HG03139 (cell line): ENCODE measurements at regions not wholly inside any gene's neighbourhood (a gene's known extent, or its start where the extent isn't known, plus 50 kb on each side); places are given as distances from the start of the nearest gene placed in this dataset.

Experiments used
- ATAC-seq: cut with Tn5 transposase; IDR thresholded peaks from one replicate; pipeline ENCODE4 v1.9.1; 2021; ENCODE audit not compliant: unreplicated experiment

GRCh38 chr5:124468671-124469411, 277.6 kb downstream of the ZNF608 start:
- no peak for ATAC-seq

- no peak for ATAC-seq
Measured at GRCh38 chr5:124467745-124468144, 278.7 kb downstream of the ZNF608 start.

- ATAC-seq: no peak
Measured at GRCh38 chr5:124466011-124466410, 280.4 kb downstream of the ZNF608 start.

- no peak for ATAC-seq
Measured at GRCh38 chr5:124463851-124464250, 282.6 kb downstream of the ZNF608 start.

- ATAC-seq: no peak
Measured at GRCh38 chr5:124462751-124463150, 283.7 kb downstream of the ZNF608 start.

- no peak for ATAC-seq
Measured at GRCh38 chr5:124461941-124462340, 284.5 kb downstream of the ZNF608 start.

GRCh38 chr5:124461157-124461556, 285.3 kb downstream of the ZNF608 start:
- no peak for ATAC-seq

- ATAC-seq: no peak
Measured at GRCh38 chr5:124460642-124461041, 285.8 kb downstream of the ZNF608 start.

GRCh38 chr5:124459984-124460383, 286.5 kb downstream of the ZNF608 start:
- ATAC-seq: no peak

GRCh38 chr5:124457901-124458300, 288.5 kb downstream of the ZNF608 start:
- ATAC-seq: no peak

- ATAC-seq: no peak
Measured at GRCh38 chr5:124457101-124457500, 289.3 kb downstream of the ZNF608 start.

- ATAC-seq: no peak
Measured at GRCh38 chr5:124456249-124456648, 290.2 kb downstream of the ZNF608 start.

GRCh38 chr5:124454081-124454480, 292.4 kb downstream of the ZNF608 start:
- ATAC-seq: no peak

GRCh38 chr5:124453221-124454051, 293.0 kb downstream of the ZNF608 start:
- peak; percentile 95 for ATAC-seq

GRCh38 chr5:124452412-124452811, 294.0 kb downstream of the ZNF608 start:
- no peak for ATAC-seq

GRCh38 chr5:124451721-124452383, 294.6 kb downstream of the ZNF608 start:
- no peak for ATAC-seq

- ATAC-seq: no peak
Measured at GRCh38 chr5:124446120-124446519, 300.3 kb downstream of the ZNF608 start.

- no peak for ATAC-seq
Measured at GRCh38 chr5:124445070-124445619, 301.3 kb downstream of the ZNF608 start.

GRCh38 chr5:124444147-124444775, 302.2 kb downstream of the ZNF608 start:
- peak; percentile 100 for ATAC-seq

GRCh38 chr5:124440471-124440870, 306.0 kb downstream of the ZNF608 start:
- no peak for ATAC-seq

GRCh38 chr5:124439609-124440008, 306.8 kb downstream of the ZNF608 start:
- no peak for ATAC-seq
